ENCODE measurements at regions not wholly inside any gene's neighbourhood (a gene's known extent, or its start where the extent isn't known, plus 50 kb on each side); places are given as distances from the start of the nearest gene placed in this dataset.

DNA sequence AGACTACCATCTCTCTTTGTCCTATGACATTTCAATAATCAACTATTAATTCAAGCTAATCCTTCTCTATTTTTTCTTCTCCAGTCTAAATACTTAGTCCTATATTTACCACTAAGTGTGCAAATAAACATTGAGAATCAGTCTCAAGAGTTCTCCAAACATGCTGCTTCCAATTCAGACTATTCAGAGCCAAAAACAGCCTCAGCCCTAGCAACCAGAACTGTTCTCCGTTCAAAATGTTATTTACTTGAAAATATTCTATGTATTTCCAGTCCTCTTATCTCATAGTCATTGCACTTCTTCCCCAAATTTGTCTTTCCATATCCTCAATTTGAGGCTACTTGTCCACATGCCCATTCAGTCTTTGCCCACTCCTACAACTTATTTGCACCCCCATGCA, 805.5 kb downstream of the IGSF11 start:
- TF ChIP-seq, protein P1, sequence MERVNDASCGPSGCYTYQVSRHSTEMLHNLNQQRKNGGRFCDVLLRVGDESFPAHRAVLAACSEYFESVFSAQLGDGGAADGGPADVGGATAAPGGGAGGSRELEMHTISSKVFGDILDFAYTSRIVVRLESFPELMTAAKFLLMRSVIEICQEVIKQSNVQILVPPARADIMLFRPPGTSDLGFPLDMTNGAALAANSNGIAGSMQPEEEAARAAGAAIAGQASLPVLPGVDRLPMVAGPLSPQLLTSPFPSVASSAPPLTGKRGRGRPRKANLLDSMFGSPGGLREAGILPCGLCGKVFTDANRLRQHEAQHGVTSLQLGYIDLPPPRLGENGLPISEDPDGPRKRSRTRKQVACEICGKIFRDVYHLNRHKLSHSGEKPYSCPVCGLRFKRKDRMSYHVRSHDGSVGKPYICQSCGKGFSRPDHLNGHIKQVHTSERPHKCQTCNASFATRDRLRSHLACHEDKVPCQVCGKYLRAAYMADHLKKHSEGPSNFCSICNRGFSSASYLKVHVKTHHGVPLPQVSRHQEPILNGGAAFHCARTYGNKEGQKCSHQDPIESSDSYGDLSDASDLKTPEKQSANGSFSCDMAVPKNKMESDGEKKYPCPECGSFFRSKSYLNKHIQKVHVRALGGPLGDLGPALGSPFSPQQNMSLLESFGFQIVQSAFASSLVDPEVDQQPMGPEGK (CRISPR knock-in tag; IDR thresholded peaks at IDR 0.05; ENCODE audit: borderline replicate concordance), result no peak
- no peak for TF ChIP-seq ZFP3 (CRISPR knock-in tag; IDR thresholded peaks at IDR 0.05)
- TF ChIP-seq, protein P2, sequence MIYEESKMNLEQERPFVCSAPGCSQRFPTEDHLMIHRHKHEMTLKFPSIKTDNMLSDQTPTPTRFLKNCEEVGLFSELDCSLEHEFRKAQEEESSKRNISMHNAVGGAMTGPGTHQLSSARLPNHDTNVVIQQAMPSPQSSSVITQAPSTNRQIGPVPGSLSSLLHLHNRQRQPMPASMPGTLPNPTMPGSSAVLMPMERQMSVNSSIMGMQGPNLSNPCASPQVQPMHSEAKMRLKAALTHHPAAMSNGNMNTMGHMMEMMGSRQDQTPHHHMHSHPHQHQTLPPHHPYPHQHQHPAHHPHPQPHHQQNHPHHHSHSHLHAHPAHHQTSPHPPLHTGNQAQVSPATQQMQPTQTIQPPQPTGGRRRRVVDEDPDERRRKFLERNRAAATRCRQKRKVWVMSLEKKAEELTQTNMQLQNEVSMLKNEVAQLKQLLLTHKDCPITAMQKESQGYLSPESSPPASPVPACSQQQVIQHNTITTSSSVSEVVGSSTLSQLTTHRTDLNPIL (CRISPR knock-in tag; IDR thresholded peaks at IDR 0.05; ENCODE audit: low read depth), result no peak
- TF ChIP-seq ZC3H10 (CRISPR knock-in tag; IDR thresholded peaks at IDR 0.05), result no peak

Measured in SK-N-SH treated with all-trans-retinoic acid at 6 μM for 48 hours (cell line).